Hematopoietic multipotent progenitor cell (in vitro differentiated cells): ENCODE measurements at regions not wholly inside any gene's neighbourhood (a gene's known extent, or its start where the extent isn't known, plus 50 kb on each side); places are given as distances from the start of the nearest gene placed in this dataset.

Experiments
- DNase-seq, 3 donors: peaks; one replicate each; pipeline ENCODE4 v3.0.0-alpha.2; 2011 to 2015; ENCODE audit warnings: low read depth in 2 of 3, low spot score in 2 of 3

DNA sequence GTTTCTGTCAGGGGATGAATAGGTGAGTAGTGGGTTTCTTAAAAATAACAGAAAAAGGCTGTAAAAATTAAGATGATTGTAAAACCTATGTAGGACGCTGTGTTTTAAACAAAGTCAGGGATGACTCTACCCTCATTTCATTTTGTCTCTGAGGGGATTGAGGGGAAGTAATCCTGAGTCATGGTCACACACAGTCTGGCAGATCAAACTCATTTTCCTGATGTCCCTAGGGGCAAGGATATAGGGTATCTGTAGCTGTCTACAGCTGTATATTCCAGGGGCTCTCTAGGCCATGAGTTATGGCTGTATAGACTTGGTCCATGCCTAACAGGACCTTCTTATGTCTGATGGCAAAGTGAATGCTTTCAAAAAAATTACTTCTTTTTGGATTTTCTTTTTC, 421.1 kb downstream of the PDCD6IP start:
- no peak for DNase-seq

DNA sequence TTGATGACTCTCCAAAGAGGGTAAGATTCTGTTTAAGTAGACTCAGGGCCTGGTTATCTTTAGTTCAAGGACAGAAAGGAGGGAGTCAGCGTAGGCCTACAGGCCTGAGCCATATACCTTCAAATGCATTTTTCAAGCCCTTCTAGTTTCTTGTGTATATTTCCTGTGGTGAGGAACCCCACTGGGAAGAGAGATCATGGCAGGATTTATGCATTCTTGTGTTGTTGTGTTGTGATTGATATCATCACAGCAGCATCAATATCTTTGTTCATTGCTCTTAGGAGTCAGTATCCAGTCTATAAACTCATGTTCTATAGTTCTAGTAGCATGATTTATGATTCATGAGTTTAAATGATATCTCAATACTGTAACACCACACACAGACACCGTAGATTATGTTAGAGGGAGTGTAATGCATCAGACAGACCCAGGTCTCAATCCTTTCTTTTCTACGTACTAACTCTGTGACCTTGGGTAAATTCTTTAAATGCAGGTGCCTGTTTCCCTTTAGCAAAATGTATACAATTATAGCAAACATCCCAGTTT, 427.5 kb downstream of the PDCD6IP start:
- DNase-seq: no peak

DNA sequence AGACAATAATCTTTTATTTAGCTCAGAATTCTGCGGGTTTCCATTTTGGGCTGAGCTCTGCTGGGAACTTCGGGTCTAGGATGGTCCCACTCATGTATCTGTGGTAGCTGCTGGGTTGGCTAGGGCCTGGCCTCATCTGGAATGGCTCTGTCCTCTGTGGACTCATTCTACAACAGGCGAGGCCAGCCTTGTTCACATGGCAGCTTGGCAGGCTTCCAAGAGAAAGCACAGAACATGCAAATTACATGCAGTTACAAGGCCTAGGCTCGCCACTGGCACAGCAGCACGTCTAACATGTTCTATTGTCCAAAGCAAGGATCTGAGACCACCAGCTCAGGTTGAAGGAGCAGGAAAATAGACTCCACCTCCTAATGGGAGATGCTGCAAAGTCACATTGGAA, 431.4 kb downstream of the PDCD6IP start:
- no peak for DNase-seq

DNA sequence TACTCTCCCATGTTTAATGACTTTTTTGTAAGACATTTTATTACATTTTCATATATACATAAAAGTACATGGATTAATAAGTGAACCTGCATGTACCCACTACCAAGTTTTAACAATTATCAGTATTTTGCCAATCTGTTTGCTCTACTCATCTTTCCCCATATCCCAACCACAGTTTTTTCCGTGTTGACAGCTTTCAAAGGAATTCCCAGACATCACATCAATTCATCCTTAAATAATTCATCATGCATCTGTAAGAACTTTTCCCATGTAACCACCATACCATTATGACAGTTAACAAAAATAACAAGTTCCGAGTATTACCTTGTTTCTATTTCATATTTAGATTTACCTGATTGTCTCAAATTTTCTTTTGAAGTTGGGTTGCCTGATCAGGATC, 436.7 kb downstream of the PDCD6IP start:
- no peak for DNase-seq

DNA sequence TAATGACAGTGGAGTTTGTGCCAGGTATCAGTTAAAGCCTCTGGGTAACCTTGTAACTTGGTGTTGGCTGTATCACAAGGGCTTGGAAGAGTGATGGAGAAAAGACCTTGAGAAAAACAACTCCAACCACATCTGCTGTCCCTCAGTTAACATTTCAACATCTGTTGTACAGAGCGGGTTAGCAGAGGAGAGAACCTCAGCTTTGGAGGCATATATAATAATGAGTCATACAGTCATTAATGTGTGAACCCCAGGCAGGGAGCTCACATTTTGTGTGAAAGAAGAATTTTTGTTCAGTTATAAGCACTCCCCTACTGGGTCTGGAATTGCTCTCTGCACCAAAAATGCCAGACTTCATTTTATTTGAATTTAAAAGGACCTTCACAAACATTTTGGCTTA, 439.5 kb downstream of the PDCD6IP start:
- no peak for DNase-seq

DNA sequence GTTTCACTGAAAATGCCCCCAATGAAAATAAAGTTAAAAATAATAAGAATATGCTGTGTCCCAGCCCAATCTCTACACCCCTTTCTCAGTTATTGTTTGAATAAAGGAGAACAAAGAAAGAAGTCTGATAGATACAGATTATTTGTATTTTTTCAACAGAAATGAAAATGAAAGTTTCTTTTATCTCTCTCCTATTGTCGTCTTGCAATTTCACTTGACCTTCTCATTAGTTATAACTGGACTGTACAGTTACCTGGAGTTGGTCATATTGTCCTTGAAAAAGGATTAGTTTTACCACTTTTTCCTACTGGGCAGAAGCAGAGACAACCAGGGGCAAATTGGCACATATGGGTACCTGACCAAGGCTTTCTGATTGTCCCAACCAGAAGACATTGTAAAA, 440.0 kb downstream of the PDCD6IP start:
- no peak for DNase-seq

DNA sequence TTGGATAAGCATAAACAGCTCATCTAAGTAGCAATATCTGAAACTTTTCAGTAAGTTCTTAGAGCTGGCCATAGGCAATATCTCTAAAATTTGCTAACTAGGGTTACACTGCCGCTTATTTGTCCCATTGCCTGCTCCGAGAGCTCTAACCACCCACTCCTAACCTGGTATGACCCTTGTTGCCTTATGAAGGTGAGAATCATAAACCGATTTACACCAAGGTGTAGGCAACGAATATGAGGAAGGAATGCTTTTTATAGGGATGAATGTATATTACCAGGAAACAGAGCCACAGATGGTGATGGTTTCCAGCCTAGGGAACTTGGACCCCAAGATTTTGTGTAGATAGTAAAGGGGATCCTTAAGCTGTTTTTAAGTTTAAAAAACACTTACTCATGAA, 440.9 kb downstream of the PDCD6IP start:
- DNase-seq: no peak

DNA sequence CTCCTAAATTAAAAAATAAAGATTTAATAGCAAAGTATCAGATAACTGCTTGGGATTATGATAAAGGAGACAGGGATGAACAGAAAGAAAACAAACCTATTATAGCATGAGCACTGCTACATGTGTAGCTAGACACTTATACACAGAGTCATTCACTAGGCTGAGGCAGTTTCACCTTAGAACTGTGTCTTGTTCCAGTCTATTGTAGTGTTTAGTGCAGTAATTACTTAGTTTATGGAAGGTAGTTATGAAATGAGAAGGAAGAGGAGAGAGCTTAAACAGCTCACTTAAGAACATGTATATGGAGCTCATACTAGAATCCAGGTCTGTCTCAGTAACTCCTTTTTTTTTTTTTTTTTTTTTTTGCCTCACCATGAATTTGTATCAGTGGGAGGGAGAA, 441.4 kb downstream of the PDCD6IP start:
- no peak for DNase-seq

DNA sequence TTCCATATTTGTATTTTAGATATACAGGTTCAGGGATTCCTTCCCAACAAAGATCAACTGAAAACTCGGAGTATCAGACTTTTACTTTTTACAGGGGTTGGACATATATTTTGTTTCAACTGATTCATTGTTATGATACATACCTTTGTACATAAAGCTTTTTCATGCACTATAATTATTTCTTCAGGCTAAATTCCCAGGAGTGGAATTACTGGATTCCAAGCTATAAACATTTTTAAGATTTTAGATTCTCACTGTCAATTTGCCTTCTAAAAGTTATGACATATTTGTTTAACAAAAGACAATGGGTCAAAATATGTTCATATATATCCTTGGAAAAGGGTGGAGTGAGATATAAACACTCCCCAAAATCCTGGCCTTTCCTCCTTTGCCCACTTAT, 449.0 kb downstream of the PDCD6IP start:
- no peak for DNase-seq

DNA sequence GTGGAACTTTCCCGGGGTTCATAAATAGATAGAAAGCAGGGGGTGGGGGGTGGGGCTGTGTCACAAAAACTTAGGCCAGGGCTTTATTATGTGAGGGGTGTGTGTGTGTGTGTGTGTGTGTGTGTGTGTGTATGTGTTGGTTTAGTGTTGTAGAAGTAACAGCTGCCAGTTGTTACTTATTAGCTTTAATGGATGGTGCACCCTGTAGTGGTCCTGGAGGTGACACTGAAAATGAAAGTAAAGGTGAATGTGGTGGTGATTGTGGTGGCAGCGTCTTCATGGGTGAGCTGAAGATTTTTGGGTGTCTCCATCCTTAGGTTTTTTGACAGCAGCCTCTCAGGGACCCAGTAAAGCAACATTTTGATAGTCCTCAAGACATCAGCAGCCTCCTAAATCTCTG, 449.9 kb downstream of the PDCD6IP start:
- DNase-seq: no peak

DNA sequence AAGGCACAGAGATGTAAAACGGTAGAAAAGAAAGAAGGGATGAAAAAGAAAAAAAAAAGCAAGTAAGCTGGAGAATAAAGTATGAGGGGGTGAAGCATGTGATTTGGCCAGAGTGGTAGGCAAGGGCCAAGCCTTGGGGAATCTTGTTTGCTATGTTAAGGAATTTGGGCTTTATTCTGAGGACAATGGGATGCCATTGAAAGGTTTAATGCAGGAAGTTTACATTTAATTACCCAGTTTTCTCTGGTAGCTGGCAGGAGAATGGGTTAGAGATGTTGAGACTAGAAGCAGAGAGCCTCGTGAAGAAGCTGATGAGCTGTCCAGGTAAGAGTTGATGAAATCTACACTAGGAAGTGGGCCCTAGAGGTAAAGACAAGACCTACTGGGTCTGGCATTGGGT, 455.9 kb downstream of the PDCD6IP start:
- DNase-seq: no peak

DNA sequence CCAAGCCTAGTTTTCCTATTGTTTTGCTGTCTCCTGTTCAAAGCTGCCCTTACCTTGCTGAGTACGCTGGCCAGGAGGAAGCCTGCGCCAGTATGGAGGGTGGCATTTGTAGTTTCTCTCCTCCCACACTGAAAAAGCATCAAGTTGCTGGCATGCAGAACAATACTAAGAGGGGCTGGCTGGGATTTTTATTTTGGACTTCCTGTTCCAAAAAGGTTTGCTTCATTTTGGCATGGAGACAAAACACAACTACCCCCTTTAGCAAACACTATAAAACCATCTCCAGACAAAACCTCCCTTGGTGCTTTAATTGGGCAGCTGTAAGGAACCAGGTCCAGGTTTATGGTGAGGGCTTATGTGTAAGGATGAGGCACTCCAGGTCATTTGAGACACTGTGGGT, 457.6 kb downstream of the PDCD6IP start:
- DNase-seq: no peak

DNA sequence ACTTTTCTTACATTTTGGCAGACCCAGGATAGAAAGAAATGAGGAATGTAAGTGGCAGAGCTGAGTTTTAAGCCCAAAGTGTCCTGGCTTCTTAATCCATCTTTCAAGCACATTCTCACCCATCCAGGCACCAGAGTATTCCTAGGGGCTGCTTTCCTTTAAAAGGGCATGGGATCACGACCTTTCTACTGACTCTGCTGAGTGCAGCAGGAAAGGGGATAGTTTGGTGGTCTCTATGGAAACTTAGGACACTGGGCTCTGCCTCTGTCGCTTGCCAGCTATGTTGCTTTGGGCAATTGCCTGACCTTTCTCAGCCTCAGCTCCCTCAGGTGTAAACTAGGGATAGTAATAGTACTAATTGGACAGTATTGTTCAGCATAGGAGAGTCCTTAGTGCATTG, 458.4 kb downstream of the PDCD6IP start:
- DNase-seq: no peak

DNA sequence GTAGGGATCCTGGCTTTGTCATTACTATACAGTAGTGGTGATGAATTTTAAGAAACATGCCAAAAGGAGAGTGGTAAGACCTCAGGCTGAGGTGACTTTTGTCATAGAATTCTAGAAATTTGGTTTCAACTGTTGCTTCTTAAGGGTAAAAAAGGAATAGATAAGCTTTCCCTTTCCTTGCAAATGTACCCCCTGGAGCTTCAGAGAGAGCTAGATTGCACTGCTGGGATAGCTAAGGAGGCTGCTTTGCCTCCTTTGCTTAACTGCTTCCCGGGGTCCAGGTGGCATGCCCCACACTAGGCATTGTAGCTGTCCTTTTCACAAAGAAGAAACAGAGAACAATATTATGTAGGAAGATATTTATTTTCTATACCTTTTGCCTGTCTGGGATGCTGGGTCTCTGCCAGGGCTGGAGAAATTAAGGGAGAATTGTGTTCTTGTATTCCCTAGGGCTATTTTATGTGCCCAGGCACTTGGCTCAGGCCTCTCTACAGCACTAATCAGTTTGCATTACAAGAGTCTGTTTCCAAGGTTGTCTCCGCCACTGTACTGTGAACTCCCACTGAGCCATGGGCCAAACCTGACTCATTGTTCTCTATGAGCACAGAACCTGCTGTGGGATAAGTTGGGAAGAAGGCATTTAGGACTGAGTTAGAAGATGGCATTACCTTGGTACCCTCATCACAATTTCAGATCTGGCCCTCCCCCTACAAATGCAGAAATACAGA, 460.0 kb downstream of the PDCD6IP start:
- DNase-seq: no peak

DNA sequence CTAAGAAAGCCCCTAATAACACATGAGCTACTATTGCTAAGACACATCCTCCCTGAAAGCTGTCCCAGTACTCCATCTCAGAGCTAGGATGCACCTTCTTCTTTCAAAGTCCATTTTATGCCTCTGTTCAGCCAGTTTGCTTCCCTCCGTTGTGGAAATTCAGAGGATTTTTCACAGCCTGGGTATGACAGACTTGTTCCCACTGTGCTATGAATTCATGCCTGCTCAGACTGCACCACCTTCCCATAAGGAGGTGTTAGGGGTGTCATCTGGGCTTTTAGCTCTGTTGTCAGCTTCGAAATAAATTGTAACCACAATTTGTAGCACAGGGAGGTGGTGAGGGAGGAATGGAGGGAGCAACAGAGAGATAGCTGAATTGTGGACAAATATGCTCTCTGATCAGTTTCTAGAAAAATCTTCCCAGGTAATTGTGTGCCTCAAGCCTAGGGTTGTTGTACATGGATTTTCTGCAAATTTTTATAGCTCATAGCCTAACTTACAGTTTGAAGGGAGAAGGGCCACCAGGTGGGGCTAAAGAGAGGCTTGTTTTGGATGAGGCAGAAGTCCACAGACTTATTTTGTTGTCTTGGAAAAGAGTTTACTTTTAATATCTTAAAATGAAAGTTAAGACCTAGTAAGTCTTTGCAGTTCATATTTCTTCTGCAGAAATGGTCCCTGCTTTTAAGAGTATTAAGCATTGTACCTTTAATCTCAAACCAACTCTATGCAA, 462.0 kb downstream of the PDCD6IP start:
- peak in 2 of 3 donors; percentile 50 to 76 for DNase-seq

DNA sequence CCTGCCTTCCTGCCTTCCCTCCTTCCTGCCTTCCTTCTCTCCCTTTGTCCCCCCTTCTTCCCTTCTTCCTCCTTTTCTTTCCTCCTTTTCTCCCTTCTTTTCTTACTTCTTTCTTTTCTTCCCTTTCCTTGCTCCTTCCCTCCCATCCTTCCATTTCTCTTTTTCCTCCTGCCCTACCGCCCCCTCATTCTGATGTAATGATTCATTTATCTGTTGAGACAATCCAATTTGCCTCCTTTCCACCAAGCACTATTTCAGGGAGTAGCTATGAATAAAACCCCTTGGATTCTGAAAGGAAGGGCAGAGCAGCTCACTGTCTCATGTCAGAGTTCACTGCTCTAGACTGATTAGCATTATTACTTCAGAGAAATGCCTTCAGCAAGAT, 462.6 kb downstream of the PDCD6IP start:
- no peak for DNase-seq

DNA sequence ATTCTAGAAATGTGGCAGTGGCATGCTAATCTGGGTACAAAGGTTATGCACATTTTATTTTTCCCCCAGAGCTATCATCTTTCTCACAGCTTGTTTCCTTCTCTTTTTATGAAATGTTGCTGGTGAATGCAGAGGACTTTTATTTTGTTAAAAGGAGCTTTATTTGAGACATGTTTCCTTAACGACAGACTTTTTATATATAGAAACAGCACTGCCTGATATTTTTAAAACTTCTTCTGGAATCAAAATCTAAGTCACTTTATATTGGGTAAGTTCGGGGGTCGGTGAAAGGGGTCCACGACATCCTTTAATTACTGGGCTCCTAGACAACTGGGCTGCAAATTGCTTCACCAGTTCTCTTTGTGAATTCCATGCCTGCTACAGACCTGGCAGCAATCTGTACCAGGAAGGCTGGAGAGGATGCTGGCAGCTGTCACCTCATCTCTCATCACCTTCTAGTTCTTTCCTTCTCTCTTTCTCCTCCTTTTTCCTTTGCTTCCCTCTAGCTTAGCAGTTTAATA, 464.7 kb downstream of the PDCD6IP start:
- DNase-seq: peak in 2 of 3 donors; percentile 38 to 90

DNA sequence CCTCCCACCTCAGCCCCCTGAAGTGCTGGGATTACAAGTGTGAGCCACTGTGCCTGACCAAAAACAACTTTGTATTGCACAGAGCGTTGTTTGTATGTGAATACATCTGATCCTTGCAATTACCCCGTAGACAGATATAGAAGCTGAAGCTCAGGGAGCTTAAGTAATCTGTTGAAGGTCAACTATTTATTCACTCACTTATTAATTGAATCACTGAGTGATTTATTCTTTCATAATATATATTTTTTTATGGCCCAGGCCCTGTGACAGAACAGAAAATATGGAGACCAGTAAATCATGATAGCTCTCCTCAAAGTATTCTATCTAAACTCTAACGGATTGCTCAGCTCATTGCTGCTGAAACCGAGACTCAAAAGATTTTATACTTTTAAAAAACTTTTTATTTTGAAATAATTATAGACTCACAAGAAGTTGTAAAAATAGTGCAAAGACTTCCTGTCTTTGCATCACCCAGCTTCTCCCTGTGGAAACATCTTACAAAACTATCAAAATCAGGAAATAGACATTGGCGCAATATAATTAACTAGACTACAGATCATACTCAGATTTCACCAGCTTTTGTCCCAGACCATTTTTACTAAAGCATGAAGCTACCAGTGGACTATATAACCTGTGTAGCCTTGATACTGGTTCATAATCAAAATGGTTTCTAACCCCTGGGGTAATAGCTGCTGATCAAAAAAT, 466.1 kb downstream of the PDCD6IP start:
- DNase-seq: no peak

DNA sequence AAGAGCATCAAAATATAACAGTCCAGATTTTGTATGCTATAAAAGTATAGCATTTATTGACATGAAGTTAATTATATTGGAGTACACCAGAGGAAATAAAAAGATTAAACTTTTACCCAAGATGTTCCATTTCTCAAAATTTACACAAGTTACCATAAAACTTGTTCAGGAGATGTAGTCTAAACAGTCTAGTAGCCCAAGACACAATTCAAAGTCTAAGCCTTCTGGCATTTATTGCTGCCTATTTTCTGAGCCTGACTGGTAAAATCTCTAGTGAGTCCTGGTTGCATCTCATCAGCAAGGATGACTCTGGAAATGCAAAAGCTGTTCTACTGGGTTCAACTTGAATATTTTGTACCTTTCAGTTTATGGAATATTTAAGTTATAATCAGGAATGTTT, 468.7 kb downstream of the PDCD6IP start:
- DNase-seq: no peak

DNA sequence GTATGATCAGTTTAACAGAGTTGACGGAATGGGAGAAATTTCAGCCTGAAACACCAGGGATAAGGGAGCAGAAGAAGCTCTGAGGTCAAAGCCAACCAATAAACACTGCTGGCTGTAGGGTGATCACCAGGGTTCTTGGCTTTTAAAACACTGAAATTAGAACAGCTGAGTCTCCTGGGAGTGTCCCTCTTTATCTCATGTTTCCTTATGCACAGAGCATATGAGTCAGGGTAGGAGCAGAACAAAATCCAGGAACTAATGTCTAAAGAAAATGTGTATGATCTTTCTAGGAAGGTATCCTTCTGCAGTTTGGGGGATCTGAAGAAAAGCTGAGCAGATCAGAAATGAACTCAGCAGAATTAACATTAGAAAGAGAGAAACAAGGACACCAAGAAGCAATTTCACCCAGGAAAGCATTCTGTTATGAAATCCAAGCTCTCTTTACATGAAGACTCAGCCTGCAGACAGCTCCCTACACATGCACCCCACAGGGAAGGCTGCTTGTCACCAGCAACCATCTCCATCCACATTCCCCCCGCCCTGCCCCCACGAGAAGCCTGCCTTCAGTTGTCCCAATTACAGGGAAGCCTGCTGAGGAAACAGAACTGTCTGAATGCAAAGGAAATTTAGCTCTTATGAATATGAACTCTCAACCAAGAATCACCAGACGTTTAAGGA, 469.7 kb downstream of the PDCD6IP start:
- DNase-seq: no peak

DNA sequence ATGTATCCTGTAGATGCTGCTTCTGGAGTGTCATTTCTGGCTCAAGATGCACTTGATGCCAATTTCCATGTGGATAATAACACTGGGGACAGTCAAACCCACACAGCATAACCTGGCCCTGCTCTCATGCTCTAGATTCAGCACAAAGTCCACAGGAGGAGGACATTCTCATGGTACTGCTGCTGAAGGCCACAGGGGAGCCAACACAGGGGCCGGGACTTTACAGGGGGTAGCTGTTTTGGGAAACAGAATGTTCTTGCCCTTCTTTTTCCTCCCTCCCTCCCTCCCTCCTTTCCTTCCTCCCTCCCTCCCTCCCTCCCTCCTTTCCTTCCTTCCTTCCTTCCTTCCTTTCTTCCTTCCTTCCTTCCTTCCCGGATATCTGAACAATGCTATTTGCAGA, 477.4 kb downstream of the PDCD6IP start:
- DNase-seq: no peak
